NCI-H1048 (cell line): ENCODE measurements at regions not wholly inside any gene's neighbourhood (a gene's known extent, or its start where the extent isn't known, plus 50 kb on each side); places are given as distances from the start of the nearest gene placed in this dataset.
A peak's percentile ranks its signal among the peaks of the same experiment; 100 is the strongest.
"Not testable (repeated sequence)": the region's sequence is repeated elsewhere in the genome, so short reads cannot be mapped to it uniquely, and the experiment has no call there.

ENCODE experiments used
- DNase-seq: peaks from one replicate; lab custom pipeline; 2025; lab: John Stamatoyannopoulos, UW

- DNase-seq = no peak
Observed at GRCh38 chr10:29725133-29725720, 90.5 kb upstream of the SVIL start.

- DNase-seq = no peak
Observed at GRCh38 chr10:29723726-29724125, 89.0 kb upstream of the SVIL start.

- DNase-seq = no peak
Observed at GRCh38 chr10:29722777-29723176, 88.0 kb upstream of the SVIL start.

- no peak for DNase-seq
Observed at GRCh38 chr10:29720149-29720548, 85.4 kb upstream of the SVIL start.

- no peak for DNase-seq
Observed at GRCh38 chr10:29719281-29719675, 84.5 kb upstream of the SVIL start.

- no peak for DNase-seq
Observed at GRCh38 chr10:29715296-29715695, 80.5 kb upstream of the SVIL start.

GRCh38 chr10:29714096-29714874, 79.5 kb upstream of the SVIL start:
- no peak for DNase-seq

- DNase-seq = no peak
Observed at GRCh38 chr10:29713450-29713849, 78.7 kb upstream of the SVIL start.

GRCh38 chr10:29712108-29712507, 77.3 kb upstream of the SVIL start:
- peak; percentile 73 for DNase-seq

GRCh38 chr10:29710128-29710527, 75.4 kb upstream of the SVIL start:
- no peak for DNase-seq

- no peak for DNase-seq
Observed at GRCh38 chr10:29709484-29710002, 74.8 kb upstream of the SVIL start.

GRCh38 chr10:29703271-29703670, 68.5 kb upstream of the SVIL start:
- DNase-seq = no peak

- no peak for DNase-seq
Observed at GRCh38 chr10:29702273-29703164, 67.7 kb upstream of the SVIL start.

GRCh38 chr10:29701306-29701705, 66.5 kb upstream of the SVIL start:
- DNase-seq = no peak

GRCh38 chr10:29699621-29700020, 64.8 kb upstream of the SVIL start:
- no peak for DNase-seq

GRCh38 chr10:29698773-29699490, 64.2 kb upstream of the SVIL start:
- no peak for DNase-seq

- not testable (repeated sequence) for DNase-seq
Observed at GRCh38 chr10:29696581-29696980, 61.8 kb upstream of the SVIL start.

- no peak for DNase-seq
Observed at GRCh38 chr10:29694121-29694520, 59.4 kb upstream of the SVIL start.

GRCh38 chr10:29692121-29692539, 57.4 kb upstream of the SVIL start:
- no peak for DNase-seq

GRCh38 chr10:29691564-29692072, 56.8 kb upstream of the SVIL start:
- no peak for DNase-seq

- DNase-seq = no peak
Observed at GRCh38 chr10:29689001-29689400, 54.2 kb upstream of the SVIL start.

- DNase-seq = no peak
Observed at GRCh38 chr10:29688230-29688661, 53.5 kb upstream of the SVIL start.
